T47D (cell line): ENCODE measurements at regions not wholly inside any gene's neighbourhood (a gene's known extent, or its start where the extent isn't known, plus 50 kb on each side); places are given as distances from the start of the nearest gene placed in this dataset.

ENCODE experiments used
- DNase-seq, 2 experiments: peaks; one replicate each; pipeline versions ENCODE4 v3.0.0 to v3.0.0-alpha.2; 2011 to 2012; ENCODE audit warnings: low read depth in 1 of 2, low spot score in 1 of 2
- JUND ChIP-seq: IDR thresholded peaks from 2 replicates; pipeline ENCODE4 v1.6.1; 2012; ENCODE audit warnings: low read depth
- in situ Hi-C: cut with HindIII; loops from 2 replicates; pipeline ENCODE4 v1.10.0; 2016; ENCODE audit warnings: low sequenced_read_pairs, low pct_unique_long_range_greater_than_20kb

DNA sequence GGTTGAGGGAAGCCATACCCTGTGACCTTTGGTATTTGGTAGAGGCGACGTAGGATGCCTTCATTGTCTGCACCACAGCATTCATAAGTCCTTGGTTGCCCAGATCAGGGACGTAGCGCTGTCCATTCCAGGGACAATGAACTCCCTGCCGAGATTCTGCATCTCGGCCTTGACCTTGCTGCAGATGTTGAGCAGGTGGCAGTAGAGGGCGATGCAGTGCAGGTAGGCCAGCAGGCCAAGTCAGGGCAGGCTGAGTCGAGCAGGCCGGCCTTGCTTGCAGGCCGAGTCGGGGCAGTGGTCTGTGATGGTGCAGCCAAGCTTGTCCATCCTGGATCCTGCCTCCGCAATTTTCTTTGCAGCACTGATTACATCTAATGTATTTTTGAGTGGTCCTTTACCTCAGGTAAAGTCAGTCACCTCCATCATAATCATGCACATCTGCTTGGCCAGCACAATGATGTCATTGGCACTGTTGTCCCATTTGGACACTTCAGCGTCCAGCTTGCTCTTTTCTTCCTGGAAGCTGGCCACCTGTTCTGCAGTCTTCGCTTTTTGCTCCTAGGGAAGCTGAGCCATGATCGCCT is 93.4 kb upstream of the CCDC112 start:
- TF ChIP-seq JUND: no peak
- DNase-seq: peak in 1 of 2 experiments; percentile 29
- in situ Hi-C loops: no loop called here

DNA sequence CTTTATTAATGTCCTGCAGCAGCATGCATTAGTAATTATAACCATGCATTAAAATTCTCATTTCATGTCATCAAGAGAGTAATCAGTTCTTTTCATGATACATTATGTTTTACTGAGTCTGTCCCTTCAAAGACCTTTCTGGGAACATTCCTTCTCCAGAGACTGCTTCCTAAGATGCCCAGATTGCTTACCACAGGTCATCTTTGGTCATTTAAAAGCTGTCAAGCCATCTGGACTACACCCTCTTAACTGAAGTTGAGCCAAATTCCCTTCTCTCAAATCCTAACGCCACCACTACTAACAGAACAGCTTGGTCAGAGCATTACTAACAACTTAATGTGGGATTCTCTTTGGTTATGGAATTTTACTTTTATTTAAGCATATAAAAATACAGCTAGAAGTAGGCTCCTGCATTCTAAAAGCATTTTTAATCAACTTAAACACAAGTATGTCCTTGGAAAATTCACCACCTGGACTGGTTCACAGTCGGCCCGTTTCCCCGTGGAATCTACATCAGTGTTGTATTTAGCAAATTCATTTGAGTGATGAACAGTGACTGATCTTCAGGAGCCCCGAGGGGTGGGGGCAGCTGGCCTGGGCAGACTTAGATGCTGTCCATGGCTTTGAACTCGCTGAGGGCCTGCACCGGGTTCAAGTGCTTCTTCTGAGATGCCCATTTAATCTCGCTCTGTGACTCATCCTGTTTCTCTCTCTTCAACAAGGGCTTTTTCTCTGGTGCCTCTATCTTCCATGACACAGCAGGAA is 92.8 kb upstream of the CCDC112 start:
- DNase-seq: no peak
- no peak for TF ChIP-seq JUND
- in situ Hi-C loops: no loop called here

DNA sequence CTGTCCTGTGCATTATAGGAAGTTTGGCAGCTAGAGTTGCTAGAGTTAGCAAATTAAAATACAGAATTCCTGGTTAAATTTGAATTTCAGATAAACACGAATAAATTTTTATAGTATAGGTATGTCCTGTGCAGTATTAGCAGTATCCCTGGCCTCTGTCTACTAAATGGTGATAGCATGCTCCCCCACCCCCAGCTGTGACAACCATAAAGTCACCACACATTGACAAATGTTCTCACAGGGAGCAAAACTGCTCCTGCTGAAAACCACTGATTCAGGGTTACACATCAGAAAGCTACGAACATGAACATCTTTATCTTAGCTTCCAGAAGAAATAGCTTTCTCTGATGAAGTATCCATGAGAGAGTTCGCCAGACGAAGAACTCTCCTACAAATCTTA is 91.8 kb upstream of the CCDC112 start:
- in situ Hi-C loops: no loop called here
- TF ChIP-seq JUND: no peak
- no peak for DNase-seq

DNA sequence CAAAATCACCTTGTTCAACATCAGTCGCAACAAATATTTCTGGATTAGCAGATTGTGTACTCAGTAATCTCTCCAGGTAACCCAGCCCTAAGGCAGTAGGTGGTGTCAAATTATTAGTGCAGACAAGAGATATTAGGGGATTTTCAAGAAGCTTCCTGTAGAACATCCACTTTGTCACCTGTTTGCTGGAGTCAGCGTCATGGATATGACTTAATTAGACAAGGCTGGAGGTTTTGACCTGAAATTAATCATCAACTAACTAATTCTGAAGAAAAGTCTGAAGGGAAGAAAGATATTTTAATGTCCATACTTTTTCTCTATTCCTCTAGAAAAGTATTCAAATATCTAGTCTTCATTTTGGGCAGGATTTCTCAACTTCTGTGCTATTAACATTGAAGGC is 91.4 kb upstream of the CCDC112 start:
- no peak for TF ChIP-seq JUND
- in situ Hi-C loops: no loop called here
- no peak for DNase-seq

DNA sequence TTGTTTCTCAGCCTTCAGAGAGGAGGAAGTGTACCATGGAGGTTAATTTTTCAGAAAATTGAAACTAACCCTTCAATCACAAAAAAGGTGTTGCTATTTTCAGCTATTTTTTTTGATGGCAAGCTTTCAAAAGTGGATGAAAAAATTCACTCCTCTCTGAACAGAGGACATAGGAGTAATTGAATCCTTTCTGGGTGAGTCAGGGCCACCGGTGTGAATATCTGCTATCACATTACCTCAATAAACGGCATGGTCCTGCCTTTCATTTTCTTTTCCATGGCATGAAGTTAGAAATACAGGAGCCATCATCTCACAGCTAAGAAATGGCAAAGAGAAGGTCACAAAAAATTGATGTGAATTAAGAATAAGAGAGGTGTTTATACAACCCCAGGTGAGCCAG is 90.2 kb upstream of the CCDC112 start:
- DNase-seq: no peak
- in situ Hi-C loops: no loop called here
- no peak for TF ChIP-seq JUND

DNA sequence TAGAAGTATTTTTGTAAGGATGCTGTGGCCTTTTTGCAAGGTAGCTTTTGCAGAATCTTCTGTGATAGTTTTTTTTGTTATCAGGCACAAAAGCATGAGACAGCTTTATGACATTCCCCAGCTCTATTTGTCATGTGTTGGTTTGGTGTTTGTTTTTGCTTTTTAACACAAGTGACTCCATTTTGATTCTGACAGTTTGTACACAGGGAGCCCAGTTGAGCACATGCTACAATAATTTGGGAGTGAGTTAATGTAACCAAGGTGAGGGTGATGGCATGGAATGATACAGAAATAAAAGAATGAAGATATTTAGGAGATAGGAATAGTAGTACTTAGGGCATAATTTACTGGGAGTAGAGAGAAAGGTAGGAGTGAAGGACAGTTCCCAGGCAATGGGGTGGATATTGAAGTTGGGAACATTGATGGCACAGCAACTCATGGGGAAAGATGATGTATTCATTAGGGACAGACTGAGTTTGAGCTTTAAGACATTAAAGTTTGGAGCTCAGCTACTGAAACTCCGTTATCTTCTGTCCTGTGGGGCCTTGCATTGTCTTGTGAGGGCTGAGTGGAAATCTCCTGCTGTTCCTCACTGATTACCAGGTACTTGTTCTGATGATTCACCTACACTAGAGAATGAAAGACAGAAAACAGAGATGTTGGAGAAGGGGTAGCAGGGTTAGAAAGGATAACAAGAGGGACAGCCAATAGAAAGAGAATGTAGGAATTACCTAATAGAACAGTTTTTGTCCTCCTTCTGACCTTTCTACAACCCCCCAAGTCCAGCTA is 88.3 kb upstream of the CCDC112 start:
- in situ Hi-C loops: no loop called here
- no peak for TF ChIP-seq JUND
- no peak for DNase-seq

DNA sequence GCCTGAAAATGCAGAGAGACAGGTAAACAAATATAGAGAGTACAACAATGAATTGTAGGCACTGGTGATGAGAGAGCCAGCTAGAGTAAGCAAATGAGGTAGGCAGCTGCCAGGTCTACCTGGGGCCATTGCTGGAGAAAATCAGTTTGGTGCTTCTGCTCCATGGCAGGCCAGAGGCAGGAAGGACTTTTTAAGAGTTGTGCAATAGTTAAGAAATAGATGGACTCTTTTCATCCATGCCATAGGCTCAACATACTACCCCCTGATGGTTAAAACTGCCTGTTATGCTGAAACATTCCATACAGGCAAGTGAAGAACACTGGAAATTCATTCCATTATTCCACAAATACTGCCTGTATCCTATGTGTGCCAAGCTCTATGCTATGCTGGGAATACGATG is 86.5 kb upstream of the CCDC112 start:
- no peak for DNase-seq
- in situ Hi-C loops: no loop called here
- TF ChIP-seq JUND: no peak

DNA sequence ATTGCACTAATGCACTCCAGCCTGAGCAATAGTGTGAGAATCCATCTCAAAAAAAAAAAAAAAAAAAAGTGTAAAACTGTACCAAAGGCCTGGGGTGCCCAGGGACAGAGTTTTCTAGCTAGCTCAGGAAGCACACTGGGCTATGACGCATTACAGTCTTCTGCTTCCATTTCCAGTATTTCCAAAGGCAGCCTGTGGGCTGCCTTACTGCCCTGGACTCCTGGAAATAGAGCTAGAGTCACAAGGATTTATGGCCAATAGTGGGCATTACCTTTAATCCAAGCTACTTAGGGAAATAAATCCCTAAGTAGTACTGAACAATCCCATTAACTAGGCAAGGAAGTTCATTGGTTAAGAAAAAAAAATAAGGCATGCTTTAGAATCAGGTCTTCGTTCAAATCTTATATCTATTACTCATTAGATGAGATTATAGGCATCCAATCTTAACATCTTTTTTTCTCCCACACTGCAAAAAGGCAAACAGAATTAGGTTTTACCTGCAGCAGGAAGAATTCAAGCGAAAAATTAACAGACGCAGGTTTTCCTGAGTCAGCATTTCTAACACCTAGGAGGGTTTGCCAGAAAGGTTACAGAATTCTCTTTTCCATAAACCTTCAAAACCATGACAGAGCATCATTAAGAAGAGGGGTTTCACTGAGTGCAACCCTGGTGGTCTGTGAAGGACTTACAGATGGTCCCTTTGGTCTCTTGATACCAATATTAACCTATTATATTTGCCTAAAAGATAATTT is 85.6 kb upstream of the CCDC112 start:
- no peak for TF ChIP-seq JUND
- in situ Hi-C loops: no loop called here
- no peak for DNase-seq

DNA sequence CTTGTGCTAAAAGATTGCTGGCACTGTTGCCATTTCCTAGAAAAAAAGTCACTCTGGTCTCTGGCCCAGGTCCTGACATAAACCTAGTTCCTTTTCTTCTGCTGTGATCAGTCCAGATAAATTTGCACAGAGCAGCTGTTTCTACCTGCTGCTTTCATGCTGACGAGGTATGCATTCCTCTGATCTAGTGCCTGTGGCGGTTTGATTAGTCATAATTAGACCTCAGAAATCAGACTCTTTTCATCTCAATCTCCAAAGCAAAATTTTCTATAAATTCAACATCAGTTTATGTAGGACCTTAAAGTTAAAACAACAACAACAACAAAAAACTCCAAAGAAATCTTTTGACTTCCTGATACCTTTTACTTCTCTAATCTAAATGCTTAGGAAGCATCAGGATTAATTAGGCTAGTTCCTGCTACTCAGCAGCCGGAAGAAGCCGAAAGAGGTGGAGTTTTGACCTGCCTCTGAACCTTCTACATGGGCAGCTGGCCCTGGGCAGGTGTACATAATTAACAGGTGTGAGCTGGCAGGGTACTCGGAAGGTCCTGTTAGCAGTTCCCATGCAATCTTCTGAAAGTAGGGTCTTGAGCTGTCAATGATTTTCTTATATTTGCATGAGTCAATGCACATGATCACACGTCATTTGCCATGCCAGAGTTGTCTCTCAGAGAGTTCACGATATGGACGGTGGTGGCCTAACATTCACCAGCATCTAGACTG is 83.3 kb upstream of the CCDC112 start:
- in situ Hi-C loops: no loop called here
- peak in 1 of 2 experiments; percentile 15 for DNase-seq
- TF ChIP-seq JUND: no peak

DNA sequence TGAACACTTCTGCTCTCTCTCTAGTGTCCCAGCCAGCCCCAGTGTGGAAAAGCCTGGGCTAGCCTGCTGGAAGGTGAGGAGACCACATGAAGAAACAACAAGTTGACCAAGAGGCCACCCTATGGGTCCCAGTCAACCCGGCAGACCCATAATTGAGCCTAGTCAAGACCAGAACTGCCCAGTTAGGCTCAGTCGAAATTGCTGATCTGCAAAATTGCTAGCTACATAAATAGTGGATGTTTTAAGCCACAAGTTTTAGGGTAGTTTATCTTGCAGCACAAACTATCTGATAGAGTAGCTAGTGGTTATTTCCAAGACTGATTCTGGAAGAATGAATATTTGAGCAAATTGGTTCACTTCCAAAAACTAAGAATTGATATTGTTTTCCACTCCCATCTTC is 82.3 kb upstream of the CCDC112 start:
- TF ChIP-seq JUND: no peak
- in situ Hi-C loops: no loop called here
- no peak for DNase-seq

DNA sequence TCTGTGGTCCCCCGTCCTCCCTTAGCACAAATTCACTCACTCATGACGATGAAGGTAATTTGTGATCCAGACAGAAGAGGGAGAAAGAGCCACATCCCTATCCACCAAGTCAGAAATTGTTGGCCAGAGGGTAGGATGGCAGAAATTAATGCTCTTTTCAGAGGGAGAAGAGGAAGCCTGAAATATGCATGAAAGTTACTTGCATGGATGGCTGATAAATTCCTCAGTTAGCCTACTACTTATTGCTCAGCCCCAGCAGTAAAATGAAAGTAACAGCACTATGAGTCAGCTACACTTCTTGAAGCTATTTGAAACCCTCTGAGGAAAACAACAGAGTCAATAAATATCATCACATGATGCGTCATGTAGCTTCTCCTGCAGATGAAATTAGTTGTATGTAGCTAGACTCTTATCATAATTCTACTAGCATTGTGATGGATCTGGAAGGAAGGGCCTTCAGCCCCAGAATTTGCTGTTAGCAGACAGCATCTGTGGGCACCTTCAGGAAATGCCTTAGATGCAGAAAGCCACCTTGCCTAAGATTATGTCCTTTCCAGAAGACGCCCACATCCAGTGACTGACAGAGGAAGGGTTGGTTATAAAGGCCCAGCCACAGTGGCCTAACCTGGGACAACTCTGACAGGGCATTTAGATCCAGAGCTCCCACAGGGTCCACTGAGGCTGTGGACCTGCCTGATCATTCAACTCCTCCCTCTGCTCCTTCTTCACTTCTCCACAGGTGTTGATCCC is 81.2 kb upstream of the CCDC112 start:
- DNase-seq: peak in 1 of 2 experiments; percentile 68
- TF ChIP-seq JUND: no peak
- in situ Hi-C loops: no loop called here
